K562 (cell line): ENCODE measurements at regions not wholly inside any gene's neighbourhood (a gene's known extent, or its start where the extent isn't known, plus 50 kb on each side); places are given as distances from the start of the nearest gene placed in this dataset.

Experiments
- ESRRB ChIP-seq: fragments of 250-450 bp; sonication (Bioruptor Pico); IDR thresholded peaks from 2 replicates; pipeline ENCODE4 v1.5.0; 2020; ENCODE audit warnings: mild to moderate bottlenecking, moderate library complexity, borderline replicate concordance
- JUND ChIP-seq, 2 experiments: IDR thresholded peaks; 2 replicates in 1 of 2; 3 replicates in 1 of 2; pipeline ENCODE4 v1.6.1; 2011; ENCODE audit warnings: borderline replicate concordance in 2 of 2, low read depth in 2 of 2, low read length in 2 of 2, improper control_type of control experiment in 1 of 2, missing biosample characterization in 1 of 2, missing genetic modification characterization in 1 of 2, missing genetic modification reagents in 1 of 2
- MBD2 ChIP-seq: sonication (generic); IDR thresholded peaks from 2 replicates; pipeline ENCODE4 v1.6.1; 2016; ENCODE audit warnings: low read depth, borderline replicate concordance
- MXI1 ChIP-seq: IDR thresholded peaks from 2 replicates; pipeline ENCODE4 v1.6.1; 2011; ENCODE audit warnings: low read depth, mild to moderate bottlenecking, improper control_type of control experiment, low read length
- POLR2A ChIP-seq: fragments of 450-650 bp; conservative IDR thresholded peaks from 2 replicates; pipeline ENCODE4 v1.6.1; 2016
- POLR2AphosphoS5 ChIP-seq: IDR thresholded peaks from 2 replicates; pipeline ENCODE4 v1.6.1; 2011; ENCODE audit warnings: mild to moderate bottlenecking, low read depth, low read length, moderate library complexity; ENCODE audit not compliant: control insufficient read depth, insufficient read depth
- RB1 ChIP-seq: fragments of 450-650 bp; IDR thresholded peaks from 2 replicates; pipeline ENCODE4 v1.6.1; 2017; ENCODE audit warnings: low read depth, mild to moderate bottlenecking
- SMARCA4 ChIP-seq: fragments of 450-650 bp; IDR thresholded peaks from 2 replicates; pipeline ENCODE4 v1.6.1; 2016
- TAF1 ChIP-seq: IDR thresholded peaks from 2 replicates; pipeline ENCODE4 v1.6.1; 2011; ENCODE audit warnings: mild to moderate bottlenecking, low read length, moderate library complexity; ENCODE audit not compliant: insufficient read depth, control insufficient read depth, severe bottlenecking; ENCODE audit errors: extremely low read depth
- ZFP30 ChIP-seq: fragments of 250-450 bp; sonication (Bioruptor Pico); IDR thresholded peaks from 2 replicates; pipeline ENCODE4 v1.8.0; 2022; ENCODE audit warnings: moderate library complexity, mild to moderate bottlenecking, inconsistent platforms, borderline replicate concordance
- TF ChIP-seq, protein P1 (sequence below): fragments of 200-800 bp; sonication (Bioruptor generic); IDR thresholded peaks from 2 replicates; pipeline ENCODE4 v1.6.1; 2016; ENCODE audit warnings: missing genetic modification characterization, missing compliant biosample characterization

DNA sequence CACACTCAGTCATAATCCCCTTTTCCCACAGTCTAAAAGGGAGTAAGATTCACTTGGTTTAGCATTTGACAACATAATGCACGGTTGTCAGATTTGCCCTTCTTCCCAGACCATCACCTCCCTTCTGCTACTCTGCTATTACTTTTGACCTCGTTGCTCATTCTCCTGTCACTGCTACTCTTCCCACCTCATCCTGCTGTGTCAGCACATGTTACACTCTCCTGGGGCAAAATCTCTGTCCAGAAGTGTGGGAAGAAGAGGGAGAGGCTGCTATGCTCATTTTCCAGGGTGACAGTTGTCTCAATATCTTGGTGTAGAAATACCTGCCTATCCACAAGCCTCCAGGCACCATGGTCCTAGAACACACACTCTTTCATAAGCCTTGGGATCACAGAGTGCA is 449.9 kb upstream of the PIK3R1 start:
- TF ChIP-seq TAF1 (no peak), ZFP30 (CRISPR knock-in tag) (no peak), MXI1 (no peak), SMARCA4 (no peak), POLR2AphosphoS5 (no peak), POLR2A (no peak), JUND (IDR thresholded peaks at IDR 0.05; ENCODE audit: borderline replicate concordance, low read depth, low read length) (no peak), JUND (tag; IDR thresholded peaks at IDR 0.05; ENCODE audit: borderline replicate concordance, low read depth, low read length) (no peak), MBD2 (no peak), RB1 (no peak), ESRRB (CRISPR knock-in tag) (no peak)
- TF ChIP-seq, protein P1, sequence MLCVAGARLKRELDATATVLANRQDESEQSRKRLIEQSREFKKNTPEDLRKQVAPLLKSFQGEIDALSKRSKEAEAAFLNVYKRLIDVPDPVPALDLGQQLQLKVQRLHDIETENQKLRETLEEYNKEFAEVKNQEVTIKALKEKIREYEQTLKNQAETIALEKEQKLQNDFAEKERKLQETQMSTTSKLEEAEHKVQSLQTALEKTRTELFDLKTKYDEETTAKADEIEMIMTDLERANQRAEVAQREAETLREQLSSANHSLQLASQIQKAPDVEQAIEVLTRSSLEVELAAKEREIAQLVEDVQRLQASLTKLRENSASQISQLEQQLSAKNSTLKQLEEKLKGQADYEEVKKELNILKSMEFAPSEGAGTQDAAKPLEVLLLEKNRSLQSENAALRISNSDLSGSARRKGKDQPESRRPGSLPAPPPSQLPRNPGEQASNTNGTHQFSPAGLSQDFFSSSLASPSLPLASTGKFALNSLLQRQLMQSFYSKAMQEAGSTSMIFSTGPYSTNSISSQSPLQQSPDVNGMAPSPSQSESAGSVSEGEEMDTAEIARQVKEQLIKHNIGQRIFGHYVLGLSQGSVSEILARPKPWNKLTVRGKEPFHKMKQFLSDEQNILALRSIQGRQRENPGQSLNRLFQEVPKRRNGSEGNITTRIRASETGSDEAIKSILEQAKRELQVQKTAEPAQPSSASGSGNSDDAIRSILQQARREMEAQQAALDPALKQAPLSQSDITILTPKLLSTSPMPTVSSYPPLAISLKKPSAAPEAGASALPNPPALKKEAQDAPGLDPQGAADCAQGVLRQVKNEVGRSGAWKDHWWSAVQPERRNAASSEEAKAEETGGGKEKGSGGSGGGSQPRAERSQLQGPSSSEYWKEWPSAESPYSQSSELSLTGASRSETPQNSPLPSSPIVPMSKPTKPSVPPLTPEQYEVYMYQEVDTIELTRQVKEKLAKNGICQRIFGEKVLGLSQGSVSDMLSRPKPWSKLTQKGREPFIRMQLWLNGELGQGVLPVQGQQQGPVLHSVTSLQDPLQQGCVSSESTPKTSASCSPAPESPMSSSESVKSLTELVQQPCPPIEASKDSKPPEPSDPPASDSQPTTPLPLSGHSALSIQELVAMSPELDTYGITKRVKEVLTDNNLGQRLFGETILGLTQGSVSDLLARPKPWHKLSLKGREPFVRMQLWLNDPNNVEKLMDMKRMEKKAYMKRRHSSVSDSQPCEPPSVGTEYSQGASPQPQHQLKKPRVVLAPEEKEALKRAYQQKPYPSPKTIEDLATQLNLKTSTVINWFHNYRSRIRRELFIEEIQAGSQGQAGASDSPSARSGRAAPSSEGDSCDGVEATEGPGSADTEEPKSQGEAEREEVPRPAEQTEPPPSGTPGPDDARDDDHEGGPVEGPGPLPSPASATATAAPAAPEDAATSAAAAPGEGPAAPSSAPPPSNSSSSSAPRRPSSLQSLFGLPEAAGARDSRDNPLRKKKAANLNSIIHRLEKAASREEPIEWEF (CRISPR knock-in tag): no peak
